ENCODE measurements at regions not wholly inside any gene's neighbourhood (a gene's known extent, or its start where the extent isn't known, plus 50 kb on each side); places are given as distances from the start of the nearest gene placed in this dataset.

GRCh38 chr14:48914382-48914781, 671.8 kb downstream of the RPS29 start:
- H3K4me3 ChIP-seq (replicated peaks in 1 of 2; ENCODE audit: low read depth in 2 of 2, low read length in 2 of 2) = no peak overlapping the region
- no peak for TF ChIP-seq CTCF (IDR thresholded peaks at IDR 0.05; ENCODE audit: low read depth, low read length)
- no peak for DNase-seq (ENCODE audit: low read depth in 2 of 2)

GRCh38 chr14:48900565-48900964, 685.6 kb downstream of the RPS29 start:
- no peak for DNase-seq (ENCODE audit: low read depth in 2 of 2)
- H3K4me3 ChIP-seq (replicated peaks in 1 of 2; ENCODE audit: low read depth in 2 of 2, low read length in 2 of 2) = no peak overlapping the region
- TF ChIP-seq CTCF (IDR thresholded peaks at IDR 0.05; ENCODE audit: low read depth, low read length) = no peak

GRCh38 chr14:48890333-48890732, 695.8 kb downstream of the RPS29 start:
- DNase-seq (ENCODE audit: low read depth in 2 of 2) = no peak
- no peak for TF ChIP-seq CTCF (IDR thresholded peaks at IDR 0.05; ENCODE audit: low read depth, low read length)
- H3K4me3 ChIP-seq (replicated peaks in 1 of 2; ENCODE audit: low read depth in 2 of 2, low read length in 2 of 2) = no peak overlapping the region

- TF ChIP-seq CTCF (IDR thresholded peaks at IDR 0.05; ENCODE audit: low read depth, low read length) = no peak
- DNase-seq (ENCODE audit: low read depth in 2 of 2) = no peak
Observed at GRCh38 chr14:48876806-48877340, 709.3 kb downstream of the RPS29 start.

GRCh38 chr14:48874711-48875110, 711.5 kb downstream of the RPS29 start:
- TF ChIP-seq CTCF (IDR thresholded peaks at IDR 0.05; ENCODE audit: low read depth, low read length) = no peak
- H3K4me3 ChIP-seq (replicated peaks in 1 of 2; ENCODE audit: low read depth in 2 of 2, low read length in 2 of 2) = no peak overlapping the region
- DNase-seq (ENCODE audit: low read depth in 2 of 2) = no peak

More at GRCh38 chr14:48876806-48877340, 709.3 kb downstream of the RPS29 start:
- no peak overlapping the region for H3K4me3 ChIP-seq (replicated peaks in 1 of 2; ENCODE audit: low read depth in 2 of 2, low read length in 2 of 2)

GRCh38 chr14:48857366-48857765, 728.8 kb downstream of the RPS29 start:
- no peak for DNase-seq (ENCODE audit: low read depth in 2 of 2)
- no peak for TF ChIP-seq CTCF (IDR thresholded peaks at IDR 0.05; ENCODE audit: low read depth, low read length)
- H3K4me3 ChIP-seq (replicated peaks in 1 of 2; ENCODE audit: low read depth in 2 of 2, low read length in 2 of 2) = no peak overlapping the region

GRCh38 chr14:48853159-48853558, 733.0 kb downstream of the RPS29 start:
- no peak for DNase-seq (ENCODE audit: low read depth in 2 of 2)
- no peak overlapping the region for H3K4me3 ChIP-seq (replicated peaks in 1 of 2; ENCODE audit: low read depth in 2 of 2, low read length in 2 of 2)
- TF ChIP-seq CTCF (IDR thresholded peaks at IDR 0.05; ENCODE audit: low read depth, low read length) = no peak
